Pancreas (tissue), 10 donors: ENCODE measurements at regions not wholly inside any gene's neighbourhood (a gene's known extent, or its start where the extent isn't known, plus 50 kb on each side); places are given as distances from the start of the nearest gene placed in this dataset.

Experiments used
- ATAC-seq, 4 donors: fragments of 200-7000 bp; cut with Tn5 transposase; one replicate each; pipeline versions ENCODE4 v1.8.0 to v1.9.1; 2020; ENCODE audit warnings: mild to moderate bottlenecking in 4 of 4, moderate library complexity in 4 of 4
- DNase-seq, 6 donors: peaks; one replicate each; pipeline ENCODE4 v3.0.0-alpha.2; 2020
- FAIRE-seq: peaks from 2 replicates; lab custom pipeline; 2012; peaks lifted over from hg19 to GRCh38; lab: Jason Lieb, UNC
- H3K27ac ChIP-seq, 4 donors: fragments of 200-600 bp; sonication (generic); 1 replicate in 3 of 4; 2 replicates in 1 of 4; pipeline versions ENCODE4 v1.5.0 to v1.8.0; 2020
- H3K27me3 ChIP-seq, 4 donors: fragments of 200-600 bp; one replicate each; pipeline ENCODE4 v1.8.0; 2021
- H3K36me3 ChIP-seq, 3 donors: fragments of 200-600 bp; sonication (generic) in 1 of 3; one replicate each; pipeline versions ENCODE4 v1.5.0 to v1.8.0; 2020 to 2021
- H3K4me1 ChIP-seq, 3 donors: fragments of 200-600 bp; one replicate each; pipeline ENCODE4 v1.8.0; 2021
- H3K4me3 ChIP-seq, 4 donors: fragments of 200-600 bp; sonication (generic) in 2 of 4; one replicate each; pipeline versions ENCODE4 v1.5.0 to v1.8.0; 2020 to 2021
- H3K9me3 ChIP-seq, 4 donors: fragments of 200-600 bp; one replicate each; pipeline ENCODE4 v1.8.0; 2021
- WGBS, 2 donors: extraction: QIAGEN DNeasy Blood & Tissue Kit; methylation state at CpG; one replicate each; pipeline ENCODE4 v1.1.7; 2013; 5-methylcytosine and 5-hydroxymethylcytosine counted together
- intact Hi-C, 3 donors: fragments of 100-400 bp; cut with DNase I; formaldehyde crosslinking; loops; one replicate each; pipeline versions ENCODE4 v1.11.1 to v1.14.2; 2022
- TF ChIP-seq, protein P1 (sequence below), 4 donors: fragments of 200-600 bp; sonication (generic) in 3 of 4; IDR thresholded peaks; one replicate each; pipeline versions ENCODE4 v1.5.0 to v1.8.0; 2021; ENCODE audit warnings: antibody characterized with exemption in 4 of 4
- donor health status: healthy with polysubstance abuse.
- donor health status: DM: no; HTN: no; CAD: no; lungs with moderate emphysema.
- donor health status: DM: no; HTN: no; CAD: no.
- donor health status: control.
- donor health status: control.
- donor health status: Bipolar disorder and iron deficiency.
- donor health status: DM: yes; HTN: yes; CAD: no.
- donor health status: DM: no; HTN: no; CAD: no.
- donor health status: DM: no; HTN: no; CAD: no.
- donor health status: DM: yes; HTN: yes; CAD: no.

DNA sequence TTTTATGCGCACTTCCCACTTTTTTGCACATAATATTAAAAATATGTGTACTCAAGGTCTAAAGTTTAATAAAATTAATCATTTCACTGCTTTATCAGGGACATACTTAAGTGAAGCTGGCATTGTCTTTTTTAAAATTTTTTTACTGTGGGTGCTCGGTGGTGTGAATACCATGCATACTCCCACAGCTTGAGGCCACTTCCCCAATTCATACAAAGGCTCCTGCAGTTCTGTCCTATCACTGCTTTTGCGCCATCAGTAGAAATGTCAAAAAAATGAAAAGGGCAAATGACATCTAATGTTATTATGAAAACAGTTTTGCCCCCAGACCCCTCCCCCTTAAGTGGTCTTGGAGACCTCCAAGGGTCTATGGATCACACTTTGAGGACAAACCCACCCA, 464.1 kb upstream of the ARID1B start:
- no peaks in the 10 kb centered on the region for H3K36me3 ChIP-seq
- H3K27ac ChIP-seq, result no peak overlapping the region
- H3K4me3 ChIP-seq, result no peak overlapping the region
- DNase-seq (no peak), FAIRE-seq (no peak), ATAC-seq (no peak)
- no peaks in the 10 kb centered on the region for H3K4me1 ChIP-seq
- TF ChIP-seq, protein P1, sequence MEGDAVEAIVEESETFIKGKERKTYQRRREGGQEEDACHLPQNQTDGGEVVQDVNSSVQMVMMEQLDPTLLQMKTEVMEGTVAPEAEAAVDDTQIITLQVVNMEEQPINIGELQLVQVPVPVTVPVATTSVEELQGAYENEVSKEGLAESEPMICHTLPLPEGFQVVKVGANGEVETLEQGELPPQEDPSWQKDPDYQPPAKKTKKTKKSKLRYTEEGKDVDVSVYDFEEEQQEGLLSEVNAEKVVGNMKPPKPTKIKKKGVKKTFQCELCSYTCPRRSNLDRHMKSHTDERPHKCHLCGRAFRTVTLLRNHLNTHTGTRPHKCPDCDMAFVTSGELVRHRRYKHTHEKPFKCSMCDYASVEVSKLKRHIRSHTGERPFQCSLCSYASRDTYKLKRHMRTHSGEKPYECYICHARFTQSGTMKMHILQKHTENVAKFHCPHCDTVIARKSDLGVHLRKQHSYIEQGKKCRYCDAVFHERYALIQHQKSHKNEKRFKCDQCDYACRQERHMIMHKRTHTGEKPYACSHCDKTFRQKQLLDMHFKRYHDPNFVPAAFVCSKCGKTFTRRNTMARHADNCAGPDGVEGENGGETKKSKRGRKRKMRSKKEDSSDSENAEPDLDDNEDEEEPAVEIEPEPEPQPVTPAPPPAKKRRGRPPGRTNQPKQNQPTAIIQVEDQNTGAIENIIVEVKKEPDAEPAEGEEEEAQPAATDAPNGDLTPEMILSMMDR (IDR thresholded peaks at IDR 0.05), result no peak
- intact Hi-C loops, result no loop called here
- H3K27me3 ChIP-seq, result no peaks in the 10 kb centered on the region
- 79 to 80% methylated on average over 3 of the region's 3 CpGs for WGBS, 2 donors
- no peaks in the 10 kb centered on the region for H3K9me3 ChIP-seq

GRCh38 chr6:156311291-156311690, 465.9 kb upstream of the ARID1B start:
- no peak for FAIRE-seq
- ATAC-seq, result no peak
- TF ChIP-seq, protein P1 (IDR thresholded peaks at IDR 0.05), result no peak
- DNase-seq, result no peak
- H3K4me3 ChIP-seq, result no peak overlapping the region
- no peaks in the 10 kb centered on the region for H3K9me3 ChIP-seq
- intact Hi-C loops, result no loop called here
- H3K36me3 ChIP-seq, result no peaks in the 10 kb centered on the region
- no peaks in the 10 kb centered on the region for H3K27me3 ChIP-seq
- H3K4me1 ChIP-seq, result no peaks in the 10 kb centered on the region
- no peak overlapping the region for H3K27ac ChIP-seq

DNA sequence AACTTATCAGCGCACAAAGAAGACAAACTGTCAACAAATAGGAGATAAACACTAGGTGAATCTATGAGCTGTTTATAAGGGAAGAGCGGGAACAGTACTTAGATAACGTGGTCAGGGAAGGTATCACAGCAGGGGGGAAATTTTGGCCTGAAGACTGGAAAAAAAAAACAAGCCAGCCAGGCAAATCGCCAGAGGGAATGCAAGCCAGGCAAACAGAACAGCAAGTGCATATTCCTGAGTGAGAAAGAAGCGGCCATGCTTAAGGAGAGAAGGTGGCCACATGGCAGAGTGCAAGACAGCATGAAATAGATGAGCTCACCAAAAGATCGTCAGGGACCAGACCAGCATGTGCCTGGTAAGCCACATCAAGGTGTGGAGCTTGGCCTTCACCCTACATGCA, 466.5 kb upstream of the ARID1B start:
- no peak overlapping the region for H3K4me3 ChIP-seq
- FAIRE-seq (no peak), DNase-seq (no peak), ATAC-seq (no peak)
- 25 to 26% methylated on average over 6 of the region's 6 CpGs for WGBS, 2 donors
- intact Hi-C loops, result no loop called here
- H3K27ac ChIP-seq, result no peak overlapping the region
- H3K27me3 ChIP-seq, result no peaks in the 10 kb centered on the region
- no peaks in the 10 kb centered on the region for H3K4me1 ChIP-seq
- TF ChIP-seq, protein P1 (IDR thresholded peaks at IDR 0.05), result no peak
- H3K36me3 ChIP-seq, result no peaks in the 10 kb centered on the region
- no peaks in the 10 kb centered on the region for H3K9me3 ChIP-seq

DNA sequence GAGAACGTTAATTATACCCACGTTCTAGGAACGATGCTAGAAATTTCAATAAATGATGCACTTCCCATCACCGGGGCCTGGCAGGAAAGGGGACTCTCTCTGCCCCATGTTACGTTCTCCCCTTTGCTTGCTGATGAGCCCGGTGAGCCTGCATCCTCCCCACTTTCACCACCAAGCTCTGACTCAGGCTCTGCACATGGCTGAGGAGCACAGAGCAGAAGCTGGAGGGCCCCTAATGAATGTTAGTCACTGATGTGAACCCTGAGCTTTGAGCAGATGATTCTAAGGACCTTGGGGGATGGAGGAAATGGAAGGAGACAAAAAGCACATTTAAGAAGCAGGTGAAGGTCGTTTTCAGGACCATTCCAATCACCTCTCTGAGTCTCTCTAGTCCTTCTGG, 468.2 kb upstream of the ARID1B start:
- Histone ChIP-seq H3K27me3 (no peaks in the 10 kb centered on the region), H3K36me3 (no peaks in the 10 kb centered on the region), H3K4me3 (no peak overlapping the region), H3K4me1 (no peaks in the 10 kb centered on the region), H3K9me3 (no peaks in the 10 kb centered on the region), H3K27ac (no peak overlapping the region)
- intact Hi-C loops, result no loop called here
- WGBS, 2 donors, result 67 to 81% methylated on average over 7 of the region's 7 CpGs
- FAIRE-seq, result no peak
- ATAC-seq, result no peak
- no peak for DNase-seq
- TF ChIP-seq, protein P1 (IDR thresholded peaks at IDR 0.05), result no peak

DNA sequence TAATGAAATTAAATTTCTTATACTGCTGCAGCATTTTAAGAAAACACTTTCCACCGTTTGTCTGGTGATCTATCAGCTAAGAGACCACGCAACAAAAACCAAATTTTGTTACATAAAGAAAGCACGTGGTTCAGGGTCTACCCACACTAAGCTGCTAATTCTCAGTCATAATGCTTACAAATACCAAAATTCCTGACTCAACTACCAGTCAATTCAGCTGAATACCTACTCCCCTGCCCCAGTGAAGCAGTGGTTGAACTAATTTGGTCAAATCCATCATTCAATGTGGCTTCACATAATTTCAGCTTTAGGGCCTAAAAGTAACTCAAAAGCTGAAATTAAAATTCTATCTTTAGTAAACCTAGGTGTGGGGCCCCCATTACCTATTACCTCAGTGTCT, 468.6 kb upstream of the ARID1B start:
- no peaks in the 10 kb centered on the region for H3K4me1 ChIP-seq
- ATAC-seq, result no peak
- H3K36me3 ChIP-seq, result no peaks in the 10 kb centered on the region
- intact Hi-C loops, result no loop called here
- H3K4me3 ChIP-seq, result no peak overlapping the region
- WGBS, 2 donors, result 55 to 66% methylated on average over 3 of the region's 3 CpGs
- no peak for FAIRE-seq
- H3K27me3 ChIP-seq, result no peaks in the 10 kb centered on the region
- TF ChIP-seq, protein P1 (IDR thresholded peaks at IDR 0.05), result no peak
- no peak for DNase-seq
- no peak overlapping the region for H3K27ac ChIP-seq
- no peaks in the 10 kb centered on the region for H3K9me3 ChIP-seq
